Lower lobe of right lung (tissue), 2 donors: ENCODE measurements at regions not wholly inside any gene's neighbourhood (a gene's known extent, or its start where the extent isn't known, plus 50 kb on each side); places are given as distances from the start of the nearest gene placed in this dataset.

Source experiments
- ATAC-seq, 2 donors: fragments of 200-7000 bp; cut with Tn5 transposase; one replicate each; pipeline ENCODE4 v1.9.1; 2020 to 2022; ENCODE audit warnings: mild to moderate bottlenecking in 2 of 2, moderate library complexity in 2 of 2
- DNase-seq: peaks from one replicate; pipeline ENCODE4 v3.0.0-alpha.2; 2020
- H3K27ac ChIP-seq: fragments of 200-600 bp; one replicate; pipeline ENCODE4 v1.8.0; 2022
- H3K27me3 ChIP-seq: fragments of 200-600 bp; one replicate; pipeline ENCODE4 v1.8.0; 2022; ENCODE audit warnings: low read depth
- H3K36me3 ChIP-seq: fragments of 200-600 bp; one replicate; pipeline ENCODE4 v1.8.0; 2022; ENCODE audit warnings: mild to moderate bottlenecking
- H3K4me1 ChIP-seq: fragments of 200-600 bp; one replicate; pipeline ENCODE4 v1.8.0; 2022
- H3K4me3 ChIP-seq: fragments of 200-600 bp; one replicate; pipeline ENCODE4 v1.8.0; 2022; ENCODE audit warnings: mild to moderate bottlenecking
- H3K9me3 ChIP-seq: fragments of 200-600 bp; one replicate; pipeline ENCODE4 v1.8.0; 2022
- CTCF ChIP-seq: fragments of 200-600 bp; IDR thresholded peaks from one replicate; pipeline ENCODE4 v1.8.0; 2022; ENCODE audit warnings: antibody characterized with exemption, mild to moderate bottlenecking
- intact Hi-C: fragments of 100-400 bp; cut with DNase I; formaldehyde crosslinking; loops from one replicate; pipeline ENCODE4 v1.11.0; 2022
- donor health status: DM: no; HTN: yes; CAD: no; lungs with severe emphysema.

GRCh38 chr22:27335102-27335660 is 466.4 kb downstream of the MN1 start:
- H3K27me3 ChIP-seq: peaks cover 7% of the 10 kb centered on the region
- DNase-seq: no peak
- no peak for TF ChIP-seq CTCF
- no peak for ATAC-seq
- no peak overlapping the region for H3K27ac ChIP-seq
- no peak overlapping the region for H3K4me3 ChIP-seq
- intact Hi-C loops: no loop called here
- H3K4me1 ChIP-seq: peaks cover 9% of the 10 kb centered on the region
- H3K36me3 ChIP-seq: no peaks in the 10 kb centered on the region
- H3K9me3 ChIP-seq: no peaks in the 10 kb centered on the region

- no peak for DNase-seq
- Histone ChIP-seq H3K9me3 (no peaks in the 10 kb centered on the region), H3K4me3 (no peak overlapping the region), H3K4me1 (peaks cover 9% of the 10 kb centered on the region), H3K27me3 (no peaks in the 10 kb centered on the region), H3K36me3 (no peaks in the 10 kb centered on the region), H3K27ac (no peak overlapping the region)
- TF ChIP-seq CTCF: no peak
- no peak for ATAC-seq
- intact Hi-C loops: no loop called here
Observed at GRCh38 chr22:27336151-27337090, 465.1 kb downstream of the MN1 start.

- intact Hi-C loops: no loop called here
- no peak for ATAC-seq
- Histone ChIP-seq H3K4me3 (no peak overlapping the region), H3K27ac (no peak overlapping the region), H3K27me3 (no peaks in the 10 kb centered on the region), H3K4me1 (no peaks in the 10 kb centered on the region), H3K9me3 (peaks cover 10% of the 10 kb centered on the region), H3K36me3 (no peaks in the 10 kb centered on the region)
- no peak for DNase-seq
- no peak for TF ChIP-seq CTCF
Observed at GRCh38 chr22:27337676-27338075, 463.9 kb downstream of the MN1 start.

GRCh38 chr22:27340047-27340446 is 461.5 kb downstream of the MN1 start:
- no peak for TF ChIP-seq CTCF
- no peaks in the 10 kb centered on the region for H3K27me3 ChIP-seq
- H3K4me1 ChIP-seq: no peaks in the 10 kb centered on the region
- no peak overlapping the region for H3K27ac ChIP-seq
- no peaks in the 10 kb centered on the region for H3K36me3 ChIP-seq
- DNase-seq (no peak), ATAC-seq (no peak)
- H3K9me3 ChIP-seq: peaks cover 10% of the 10 kb centered on the region
- H3K4me3 ChIP-seq: no peak overlapping the region
- intact Hi-C loops: no loop called here

- Histone ChIP-seq H3K9me3 (peaks cover 15% of the 10 kb centered on the region), H3K4me1 (no peaks in the 10 kb centered on the region), H3K4me3 (no peak overlapping the region), H3K27me3 (no peaks in the 10 kb centered on the region), H3K36me3 (no peaks in the 10 kb centered on the region), H3K27ac (no peak overlapping the region)
- TF ChIP-seq CTCF: no peak
- ATAC-seq (peak in 1 of 2 donors; percentile 50), DNase-seq (no peak)
- intact Hi-C loops: no loop called here
Observed at GRCh38 chr22:27344546-27344945, 457.0 kb downstream of the MN1 start.
